Midbrain (tissue), 1 donor: ENCODE measurements at regions not wholly inside any gene's neighbourhood (a gene's known extent, or its start where the extent isn't known, plus 50 kb on each side); places are given as distances from the start of the nearest gene placed in this dataset.
"Not testable (repeated sequence)": the region's sequence is repeated elsewhere in the genome, so short reads cannot be mapped to it uniquely, and the experiment has no call there.

Experiments used
- DNase-seq: peaks from one replicate; lab custom pipeline; 2025; lab: John Stamatoyannopoulos, UW

GRCh38 chr2:176424746-176425145 lies 155.5 kb downstream of the MTX2 start:
- no peak for DNase-seq

GRCh38 chr2:176427549-176427948 lies 158.3 kb downstream of the MTX2 start:
- DNase-seq = no peak

DNA sequence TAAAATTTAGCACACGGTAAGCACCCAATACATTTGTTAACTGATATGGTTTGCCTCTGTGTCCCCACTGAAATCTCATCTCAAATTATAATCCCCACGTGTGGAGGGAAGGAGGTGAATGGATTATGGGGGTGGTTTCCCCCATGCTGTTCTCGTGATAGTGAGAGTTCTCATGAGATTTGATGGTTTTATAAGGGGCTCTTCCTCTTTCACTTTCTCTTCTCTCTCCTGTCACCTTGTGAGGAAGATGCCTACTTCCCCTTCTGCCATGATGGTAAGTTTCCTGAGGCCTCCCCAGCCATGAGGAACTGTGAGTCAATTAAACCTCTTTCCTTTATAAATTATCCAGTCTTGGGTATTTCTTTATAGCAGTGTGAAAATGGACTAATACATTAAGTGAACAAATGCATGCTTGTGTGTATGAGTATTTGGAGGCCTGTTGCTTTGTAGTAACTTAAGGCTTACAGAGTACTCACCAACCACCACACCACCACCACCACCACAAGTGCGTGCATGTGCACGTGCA lies 159.8 kb downstream of the MTX2 start:
- DNase-seq = not testable (repeated sequence)

- no peak for DNase-seq
Measured at GRCh38 chr2:176432434-176432833, 163.2 kb downstream of the MTX2 start.

- DNase-seq = no peak
Measured at GRCh38 chr2:176435729-176436128, 166.5 kb downstream of the MTX2 start.

DNA sequence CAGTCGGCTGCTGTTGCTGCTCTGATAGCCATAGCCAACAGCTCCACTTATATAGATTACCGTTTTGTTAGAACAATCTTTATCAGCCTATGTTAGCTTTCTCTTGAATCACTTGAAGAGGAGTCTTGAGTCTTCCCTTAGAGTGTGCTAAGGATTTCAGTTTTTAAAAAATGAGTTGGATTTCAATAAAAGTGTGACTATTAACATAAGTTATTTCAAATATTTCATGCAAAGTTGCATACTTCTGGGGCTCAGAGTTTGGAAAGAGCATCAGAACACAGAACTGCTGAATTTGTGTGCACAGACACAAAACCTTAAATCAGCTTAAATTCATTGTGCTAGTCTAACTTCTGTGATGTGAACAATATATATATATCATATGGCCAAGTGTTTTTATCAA lies 174.7 kb downstream of the MTX2 start:
- no peak for DNase-seq

DNA sequence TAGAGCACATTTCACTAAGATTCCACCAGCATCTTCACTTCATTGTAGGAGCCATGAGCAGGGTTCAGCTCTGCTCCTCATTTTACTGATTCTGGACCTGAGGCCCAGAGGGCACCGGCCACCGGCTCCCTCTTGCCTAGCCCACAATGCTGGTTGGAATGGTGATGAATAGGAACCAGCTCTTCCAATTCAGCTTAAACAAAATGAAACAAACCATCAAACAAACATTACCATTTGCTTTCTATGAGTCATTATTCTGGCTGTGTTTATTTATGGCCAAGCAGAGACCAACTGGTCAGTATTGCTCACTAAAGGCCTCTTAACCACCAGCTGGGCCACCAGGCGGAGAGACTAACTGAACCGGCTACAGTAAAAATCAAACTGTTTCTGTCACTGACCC lies 176.7 kb downstream of the MTX2 start:
- no peak for DNase-seq

DNA sequence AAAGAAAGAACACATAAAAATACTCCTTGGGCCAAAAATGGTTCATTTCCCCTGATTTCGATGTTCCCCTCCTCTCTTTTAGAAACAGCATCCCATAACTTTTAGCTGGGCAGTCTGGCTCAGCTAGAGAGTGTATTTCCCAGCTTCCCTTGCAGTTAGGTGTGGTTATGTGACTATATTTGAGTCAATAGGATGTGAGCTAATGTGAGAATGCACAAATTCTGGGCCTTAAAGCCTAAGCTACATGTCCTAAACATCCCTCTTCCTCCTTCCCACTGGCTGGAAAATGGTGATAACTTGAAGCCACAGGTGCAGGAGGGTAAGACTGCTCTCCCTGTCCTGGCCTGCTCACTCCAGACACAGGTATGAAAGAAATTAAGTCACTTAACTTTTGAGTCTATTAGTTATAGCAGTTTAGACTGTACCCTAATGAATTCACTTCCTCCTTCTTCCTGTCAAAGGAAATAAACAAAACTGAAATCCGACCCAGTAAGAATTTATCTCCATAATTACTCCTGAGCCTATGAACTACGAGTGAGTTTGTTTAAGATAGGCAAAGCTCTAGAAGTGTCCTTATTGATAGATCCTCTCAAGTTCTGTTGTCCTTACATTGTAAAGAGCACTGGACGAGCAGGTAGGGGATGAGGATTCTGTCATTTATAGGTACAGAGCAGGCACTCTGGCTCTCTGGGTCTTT lies 177.6 kb downstream of the MTX2 start:
- no peak for DNase-seq

- no peak for DNase-seq
Measured at GRCh38 chr2:176447616-176448015, 178.4 kb downstream of the MTX2 start.

DNA sequence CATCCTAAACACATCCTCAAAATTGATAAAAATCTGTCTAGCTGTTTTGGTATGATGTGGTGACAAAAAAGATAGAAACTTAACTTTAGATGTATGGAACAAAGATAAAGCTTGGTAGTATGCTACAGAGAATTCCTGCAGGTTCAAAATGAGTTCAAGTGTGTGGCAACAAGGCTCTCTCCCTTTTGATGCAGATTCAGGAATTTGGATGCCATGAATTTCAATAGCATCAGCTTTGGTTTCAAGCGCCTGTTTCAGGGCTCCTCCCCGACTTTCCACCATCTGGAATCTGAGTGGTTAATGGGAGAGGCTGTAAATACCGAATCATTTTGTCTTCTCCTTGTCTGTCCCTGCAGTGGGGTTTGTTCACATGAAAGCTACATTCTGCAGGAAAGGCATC lies 180.6 kb downstream of the MTX2 start:
- DNase-seq = no peak

GRCh38 chr2:176453784-176454183 lies 184.5 kb downstream of the MTX2 start:
- no peak for DNase-seq

DNA sequence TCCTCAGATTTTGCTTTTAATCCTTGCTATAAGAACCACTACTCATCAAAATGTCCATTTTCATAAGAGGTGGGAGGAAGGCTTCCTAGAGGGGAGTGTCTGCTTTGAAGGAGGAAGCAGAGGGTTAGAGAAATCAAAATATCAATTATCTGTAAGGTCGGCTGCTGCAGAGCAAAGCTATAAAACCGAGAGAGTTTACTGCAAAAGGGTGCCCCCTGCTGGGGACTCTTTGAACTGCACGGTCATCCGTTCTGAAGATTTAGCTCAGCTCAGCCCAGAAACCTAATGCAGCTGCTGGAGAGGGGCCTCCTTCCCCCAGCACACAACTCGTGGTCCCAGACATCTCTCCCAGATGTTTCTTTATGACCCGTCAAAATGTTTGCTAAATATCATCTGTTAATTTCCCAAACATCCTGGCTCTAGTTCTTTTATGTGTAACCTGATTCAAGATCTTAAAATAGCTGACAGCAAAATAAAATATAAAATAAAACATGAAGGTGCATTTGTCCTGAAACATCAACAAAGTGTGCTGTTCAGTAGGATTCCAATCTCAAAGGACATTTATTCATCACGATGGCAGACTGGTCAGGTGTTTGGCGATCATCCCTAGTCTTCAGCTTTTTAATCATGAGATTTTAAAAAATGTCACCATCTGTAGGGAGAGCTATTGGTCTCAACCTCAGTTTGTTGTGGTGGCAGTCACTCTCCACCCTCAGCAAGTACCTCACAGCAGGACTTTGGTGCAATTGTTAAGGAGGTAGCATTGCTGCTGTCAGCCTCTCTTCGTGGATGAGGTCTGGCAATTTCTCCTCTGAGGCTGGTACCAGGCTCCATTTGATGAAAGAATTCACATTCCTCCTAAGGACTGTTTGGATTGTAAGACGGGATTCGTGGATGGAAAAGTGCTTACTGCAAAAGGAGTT lies 185.9 kb downstream of the MTX2 start:
- DNase-seq = peak; percentile 88

DNA sequence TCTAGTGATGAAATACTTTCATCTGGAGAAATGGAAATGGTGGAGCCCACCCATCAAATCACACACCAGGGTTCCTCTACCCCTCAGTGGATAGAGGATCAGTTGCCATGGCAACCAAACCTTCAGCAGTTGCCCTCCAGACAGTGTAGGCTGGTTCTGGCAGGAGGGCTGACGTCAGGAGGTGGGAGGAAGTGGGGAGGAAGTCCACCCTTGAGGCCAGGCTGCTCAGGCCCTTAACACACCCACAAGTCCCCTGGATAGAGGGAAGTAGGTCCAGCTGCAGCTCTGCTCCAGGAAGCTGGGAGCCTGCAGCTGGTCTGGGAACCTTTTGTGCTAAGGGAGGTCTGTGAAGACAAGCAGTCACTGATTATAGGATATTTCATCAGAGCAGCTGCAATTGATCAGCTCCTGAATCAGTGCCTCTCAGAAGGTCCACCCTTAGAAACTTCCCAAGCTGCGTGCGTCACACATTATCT lies 186.6 kb downstream of the MTX2 start:
- no peak for DNase-seq

GRCh38 chr2:176457481-176457880 lies 188.2 kb downstream of the MTX2 start:
- DNase-seq = no peak

DNA sequence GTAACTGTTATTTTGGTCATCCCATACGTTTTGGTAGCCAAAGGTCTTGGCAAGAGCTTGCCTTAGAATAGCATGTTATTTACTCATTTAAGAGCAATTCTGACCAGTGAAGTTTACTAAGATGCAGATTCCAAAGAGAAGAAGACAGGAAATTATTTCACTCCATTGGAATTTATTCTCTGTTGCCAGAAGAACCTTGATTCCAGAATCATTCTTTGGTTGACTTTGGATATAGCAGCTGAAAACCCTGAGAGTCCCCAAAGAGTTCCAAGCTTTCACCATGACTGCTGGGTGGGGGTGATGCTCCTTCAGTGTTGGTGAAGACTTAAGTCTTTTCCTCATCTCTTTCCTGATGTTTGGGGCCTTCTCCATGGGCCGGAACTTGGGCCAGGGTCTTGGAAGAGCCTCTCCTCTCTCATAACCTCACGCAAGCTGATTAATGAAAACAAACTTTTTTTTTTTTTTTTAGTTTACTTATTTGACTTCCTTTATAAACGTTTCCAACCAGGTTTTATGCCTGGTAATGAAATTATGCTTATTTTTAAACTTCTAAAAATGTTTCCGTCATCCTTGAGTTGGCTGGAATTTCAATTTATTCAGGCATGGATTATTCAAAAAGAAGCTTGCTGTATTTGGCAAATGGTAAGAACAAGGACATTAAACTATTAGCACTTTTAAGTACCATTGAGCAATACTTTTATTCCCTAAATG lies 192.0 kb downstream of the MTX2 start:
- DNase-seq = no peak

DNA sequence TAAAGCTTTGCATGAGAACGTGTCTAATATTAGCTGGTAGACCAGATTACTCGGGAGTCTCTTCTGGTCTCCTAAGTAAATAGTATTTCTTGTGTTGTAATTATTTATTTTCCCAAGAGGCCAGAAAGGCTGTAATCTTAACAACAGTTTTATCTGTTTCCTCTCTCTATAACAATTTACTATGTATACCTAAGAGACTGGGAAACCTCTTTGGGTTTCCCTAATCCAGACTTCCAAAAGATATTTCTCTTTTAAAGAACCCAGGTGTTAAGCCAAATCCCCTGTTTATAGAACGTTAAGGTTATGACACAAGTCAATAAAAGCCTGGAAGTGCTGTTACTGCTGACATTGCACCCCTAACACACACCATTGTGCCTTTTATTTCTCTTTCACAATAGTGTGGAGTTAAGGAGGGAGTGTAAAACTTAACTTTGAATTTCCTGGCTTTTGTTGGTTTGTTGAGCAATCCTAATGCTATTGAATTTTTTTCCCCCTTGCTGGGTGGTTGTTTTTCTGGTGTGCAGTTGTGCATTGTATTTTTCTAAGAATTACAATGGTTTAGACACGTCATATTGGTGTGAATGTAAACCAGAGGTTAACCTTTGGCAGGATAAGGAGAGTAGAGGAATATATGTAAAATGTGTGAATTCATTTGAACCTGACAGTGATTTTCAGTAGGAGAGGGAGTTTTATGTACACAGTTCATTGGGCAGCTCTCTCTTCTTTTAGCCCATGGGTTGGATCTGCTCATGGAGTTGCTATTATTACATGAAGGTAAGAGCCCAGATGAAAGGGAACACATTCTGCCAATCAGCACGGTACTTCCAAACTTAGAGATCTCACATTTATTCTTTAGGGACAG lies 192.8 kb downstream of the MTX2 start:
- DNase-seq = no peak

DNA sequence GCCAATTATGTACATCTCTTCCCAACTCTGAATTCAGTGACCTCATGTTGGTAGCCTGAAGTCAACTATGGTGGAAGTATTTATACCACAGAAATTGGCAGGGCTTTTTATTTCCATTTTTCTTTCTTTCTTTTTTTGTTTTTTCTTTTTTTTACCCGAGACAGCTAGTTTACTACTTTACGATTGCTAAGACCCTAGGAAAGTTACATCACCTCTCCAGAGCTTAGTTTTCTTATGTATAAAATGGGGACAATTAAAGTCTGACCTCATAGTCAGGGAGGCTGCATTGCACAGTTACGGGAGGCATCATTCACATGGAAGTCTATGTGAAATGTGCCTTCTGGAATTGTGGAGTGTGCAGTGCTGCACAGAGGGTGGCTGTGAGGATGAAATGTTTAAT lies 194.3 kb downstream of the MTX2 start:
- DNase-seq = no peak

GRCh38 chr2:176464886-176465564 lies 195.8 kb downstream of the MTX2 start:
- DNase-seq = peak; percentile 44

DNA sequence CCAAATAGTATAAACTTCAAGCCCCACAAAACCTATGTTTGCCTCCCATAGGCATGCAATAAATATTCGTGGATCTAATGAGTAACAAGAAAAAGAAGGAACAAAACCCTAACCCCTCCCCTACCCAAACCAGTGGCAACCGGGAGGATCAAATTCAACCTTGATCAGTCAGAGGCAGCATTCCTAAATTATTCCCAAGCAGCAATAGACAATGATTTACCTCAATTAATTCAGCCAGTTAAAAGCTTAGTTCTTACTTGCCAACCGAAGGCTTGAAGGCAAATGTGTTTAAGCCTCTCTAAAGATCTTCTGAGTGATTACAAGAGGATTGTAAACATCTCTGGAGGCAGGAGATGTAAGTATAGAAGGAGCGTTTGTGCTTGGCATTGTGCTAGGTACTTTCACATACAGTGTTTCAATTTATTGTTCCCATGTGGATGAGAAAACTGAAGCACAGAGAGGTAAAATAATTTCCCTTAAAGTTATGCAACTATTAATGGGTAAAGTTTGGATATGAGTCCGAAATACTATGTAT lies 197.7 kb downstream of the MTX2 start:
- DNase-seq = no peak

DNA sequence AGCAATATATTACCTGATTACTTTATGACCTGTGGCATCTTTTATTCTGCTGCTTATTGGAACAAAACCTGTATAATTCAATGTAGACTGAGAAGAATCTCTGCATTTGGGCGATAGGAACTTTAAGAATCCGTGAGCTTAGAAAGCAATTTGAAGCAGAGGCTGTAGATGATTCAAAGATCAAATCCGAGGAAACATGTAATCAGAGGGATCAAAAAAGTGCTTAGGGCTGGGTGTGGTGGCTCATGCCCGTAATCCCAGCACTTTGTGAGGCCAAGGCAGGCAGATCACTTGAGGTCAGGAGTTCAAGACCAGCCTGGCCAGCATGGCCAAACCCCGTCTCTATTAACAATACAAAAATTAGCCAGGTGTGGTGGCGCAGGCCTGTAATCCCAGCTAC lies 198.4 kb downstream of the MTX2 start:
- DNase-seq = no peak
